K562 (cell line): ENCODE measurements at regions not wholly inside any gene's neighbourhood (a gene's known extent, or its start where the extent isn't known, plus 50 kb on each side); places are given as distances from the start of the nearest gene placed in this dataset.

Experiments used
- ATAC-seq: fragments of 200-7000 bp; cut with Tn5 transposase; 3 replicates; pipeline ENCODE4 v1.9.1; 2020; ENCODE audit warnings: moderate library complexity
- BruUV-seq: library from RNA; stranded (reverse); fragments of 400-500 nt; replicated peaks from 2 replicates; lab custom pipeline; 2021; lab: Mats Ljungman, UMichigan
- CTCF ChIA-PET: fragments of 300-600 bp; formaldehyde crosslinking; extraction: SDS; loops from one replicate; lab custom pipeline; 2021; ENCODE audit warnings: low intra/inter-chr PET ratio; lab: Yijun Ruan, JAX
- POLR2A ChIA-PET: fragments of 300-600, 350-650 bp; sonication (Branson Sonifier 250); formaldehyde crosslinking; extraction: SDS; loops from one replicate; lab custom pipeline; 2021; ENCODE audit warnings: antibody characterized with exemption, inconsistent platforms; lab: Yijun Ruan, JAX
- DNase-seq, 4 experiments: peaks; one replicate each; pipeline versions ENCODE4 v3.0.0 to v3.0.0-alpha.2; 2011 to 2018; ENCODE audit warnings: low spot score in 3 of 4, mixed read lengths in 3 of 4; ENCODE audit errors: extremely low read depth in 1 of 4
- FAIRE-seq: peaks from 2 replicates; lab custom pipeline; 2011; peaks lifted over from hg19 to GRCh38; lab: Jason Lieb, UNC
- H2AFZ ChIP-seq: 2 replicates; pipeline ENCODE4 v1.6.0; 2011; ENCODE audit warnings: low read depth, low read length, control low read depth, inconsistent platforms
- H3K27ac ChIP-seq: fragments of 200-600 bp; 3 replicates; pipeline ENCODE4 v1.8.0; 2011; ENCODE audit warnings: low read depth, mild to moderate bottlenecking, control low read depth, inconsistent platforms, low read length, moderate library complexity, mixed read lengths; ENCODE audit errors: extremely low read depth
- H3K27me3 ChIP-seq, 2 experiments: fragments of 300-600 bp in 1 of 2; 2 replicates in 1 of 2; 3 replicates in 1 of 2; pipeline versions ENCODE4 v1.6.0 to v1.8.0; 2011; ENCODE audit warnings: inconsistent platforms in 2 of 2, low read length in 2 of 2, mild to moderate bottlenecking in 1 of 2, mixed read lengths in 1 of 2, moderate library complexity in 1 of 2; ENCODE audit not compliant: control insufficient read depth in 2 of 2, insufficient read depth in 2 of 2
- H3K36me3 ChIP-seq: fragments of 300-600 bp; 3 replicates; pipeline ENCODE4 v1.8.0; 2011; ENCODE audit warnings: mild to moderate bottlenecking, low read length, inconsistent platforms; ENCODE audit not compliant: control insufficient read depth, insufficient read depth
- H3K4me1 ChIP-seq, 2 experiments: fragments of 200-600 bp in 1 of 2; replicated peaks in 1 of 2; 2 replicates in 1 of 2; 3 replicates in 1 of 2; pipeline versions ENCODE4 v1.5.1 to v1.8.0; 2011; ENCODE audit warnings: inconsistent platforms in 2 of 2, low read length in 2 of 2, mild to moderate bottlenecking in 1 of 2, mixed read lengths in 1 of 2, moderate library complexity in 1 of 2; ENCODE audit not compliant: control insufficient read depth in 2 of 2, insufficient read depth in 2 of 2
- H3K4me2 ChIP-seq: 2 replicates; pipeline ENCODE4 v1.6.1; 2011; ENCODE audit warnings: low read length, control low read depth, inconsistent platforms, mixed read lengths; ENCODE audit not compliant: insufficient read depth
- H3K4me3 ChIP-seq: fragments of 200-600 bp; sonication (generic), shearing (Covaris generic); 2 replicates; pipeline ENCODE4 v1.5.1; 2016; ENCODE audit warnings: control low read depth, inconsistent platforms
- H3K79me2 ChIP-seq: fragments of 200-600 bp; 3 replicates; pipeline ENCODE4 v1.8.0; 2011; ENCODE audit warnings: low read length, inconsistent platforms; ENCODE audit not compliant: control insufficient read depth, insufficient read depth
- H3K9ac ChIP-seq, 2 experiments: 2 replicates each; pipeline versions ENCODE4 v1.6.0 to v1.6.1; 2011; ENCODE audit warnings: low read depth in 2 of 2, low read length in 2 of 2, control low read depth in 1 of 2, inconsistent platforms in 1 of 2, mild to moderate bottlenecking in 1 of 2, mixed read lengths in 1 of 2; ENCODE audit not compliant: insufficient read depth in 1 of 2
- H3K9me1 ChIP-seq: one replicate; pipeline ENCODE4 v1.6.0; 2011; ENCODE audit warnings: inconsistent platforms, mild to moderate bottlenecking, low read length, moderate library complexity; ENCODE audit not compliant: control insufficient read depth, insufficient read depth
- H3K9me3 ChIP-seq: replicated peaks from 2 replicates; pipeline ENCODE4 v1.5.1; 2011; ENCODE audit warnings: low read depth, low read length, inconsistent platforms; ENCODE audit not compliant: control insufficient read depth, insufficient read depth
- H4K20me1 ChIP-seq: replicated peaks from 2 replicates; pipeline ENCODE4 v1.6.1; 2011; ENCODE audit warnings: low read length, inconsistent platforms, mixed read lengths; ENCODE audit not compliant: control insufficient read depth, insufficient read depth
- CHCHD3 ChIP-seq: fragments of 250-450 bp; sonication (Bioruptor Pico); IDR thresholded peaks from 2 replicates; pipeline ENCODE4 v2.1.2; 2022; ENCODE audit warnings: mild to moderate bottlenecking
- DPF2 ChIP-seq: fragments of 450-650 bp; IDR thresholded peaks from 2 replicates; pipeline ENCODE4 v1.6.1; 2016
- EGR1 ChIP-seq: fragments of 450-650 bp; conservative IDR thresholded peaks from 2 replicates; pipeline ENCODE4 v1.6.1; 2017; ENCODE audit warnings: mild to moderate bottlenecking
- GABPB1 ChIP-seq: sonication (generic); formaldehyde crosslinking; IDR thresholded peaks from 2 replicates; pipeline ENCODE4 v1.8.0; 2022; ENCODE audit warnings: mild to moderate bottlenecking, missing genetic modification reagents
- MIER1 ChIP-seq: fragments of 450-650 bp; IDR thresholded peaks from 2 replicates; pipeline ENCODE4 v1.6.1; 2016; ENCODE audit warnings: antibody characterized with exemption, mild to moderate bottlenecking, low read depth
- SAFB ChIP-seq: fragments of 200-400 bp; formaldehyde crosslinking; IDR thresholded peaks from 2 replicates; pipeline ENCODE4 v1.6.1; 2017; ENCODE audit warnings: low read depth, low read length, borderline replicate concordance
- SUPT5H ChIP-seq: fragments of 450-650 bp; IDR thresholded peaks from 2 replicates; pipeline ENCODE4 v1.6.1; 2016
- ZFPM2 ChIP-seq: fragments of 250-450 bp; sonication (Bioruptor Pico); IDR thresholded peaks from 2 replicates; pipeline ENCODE4 v1.5.1; 2022; ENCODE audit warnings: mild to moderate bottlenecking
- ZKSCAN3 ChIP-seq: fragments of 250-450 bp; sonication (Bioruptor Pico); IDR thresholded peaks from 2 replicates; pipeline ENCODE4 v1.4.0; 2020
- ZNF134 ChIP-seq: fragments of 250-450 bp; sonication (Bioruptor Pico); conservative IDR thresholded peaks from 2 replicates; pipeline ENCODE4 v1.4.0; 2020
- ZNF311 ChIP-seq: fragments of 250-450 bp; sonication (Bioruptor Pico); IDR thresholded peaks from 2 replicates; pipeline ENCODE4 v1.4.0; 2020; ENCODE audit warnings: mild to moderate bottlenecking, moderate library complexity
- WGBS: fragments of 100-300 bp; shearing (Covaris generic); methylation state at CpG from one replicate; pipeline ENCODE4 v1.1.6; 2016; ENCODE audit warnings: low coverage, mixed read lengths; ENCODE audit not compliant: insufficient coverage; ENCODE audit errors: missing lambda C conversion rate; 5-methylcytosine and 5-hydroxymethylcytosine counted together
- in situ Hi-C: fragments of 300-500 bp; cut with MboI; formaldehyde crosslinking; loops from 4 replicates; pipeline ENCODE4 v1.15.0; 2018; ENCODE audit warnings: inconsistent platforms, mixed read lengths
- intact Hi-C: fragments of 100-400 bp; cut with micrococcal nuclease; formaldehyde crosslinking; loops from 2 replicates; pipeline ENCODE4 v1.14.2; 2022
- TF ChIP-seq, protein P1 (sequence below): fragments of 450-650 bp; IDR thresholded peaks from one replicate; pipeline ENCODE4 v1.6.1; 2018; ENCODE audit warnings: mild to moderate bottlenecking, moderate library complexity; ENCODE audit not compliant: partially characterized antibody
- TF ChIP-seq, protein P2 (sequence below): sonication (generic); formaldehyde crosslinking; IDR thresholded peaks from 2 replicates; pipeline ENCODE4 v1.8.1; 2023; ENCODE audit warnings: missing genetic modification reagents, mild to moderate bottlenecking, borderline replicate concordance
- TF ChIP-seq, protein P3 (sequence below): fragments of 450-650 bp; IDR thresholded peaks from 2 replicates; pipeline ENCODE4 v1.6.1; 2017; ENCODE audit warnings: antibody characterized with exemption
- TF ChIP-seq, protein P4 (sequence below): sonication (generic); formaldehyde crosslinking; IDR thresholded peaks from 2 replicates; pipeline ENCODE4 v1.8.1; 2022; ENCODE audit warnings: missing genetic modification reagents

DNA sequence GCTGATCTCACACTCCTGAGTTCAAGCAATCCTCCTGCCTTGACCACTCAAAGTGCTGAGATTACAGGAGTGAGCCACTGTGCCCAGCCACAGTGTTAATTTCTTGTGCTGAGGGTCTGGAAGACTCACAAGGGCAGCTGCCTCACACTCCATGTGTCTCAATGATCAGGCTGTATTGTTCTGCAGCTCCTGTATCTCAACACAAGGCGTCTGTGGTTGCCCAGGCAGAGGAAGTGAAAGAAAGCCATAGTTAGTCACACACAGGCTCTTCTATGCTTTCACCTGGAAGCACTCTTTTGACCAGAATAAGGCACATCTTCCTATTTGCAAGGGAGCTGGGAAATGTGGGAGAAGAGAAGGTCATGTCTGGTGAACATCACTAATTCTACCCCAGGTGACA lies 107.3 kb upstream of the ZNF507 start (continued):
- no peak for TF ChIP-seq EGR1
- no peak for TF ChIP-seq ZKSCAN3 (CRISPR knock-in tag)

DNA sequence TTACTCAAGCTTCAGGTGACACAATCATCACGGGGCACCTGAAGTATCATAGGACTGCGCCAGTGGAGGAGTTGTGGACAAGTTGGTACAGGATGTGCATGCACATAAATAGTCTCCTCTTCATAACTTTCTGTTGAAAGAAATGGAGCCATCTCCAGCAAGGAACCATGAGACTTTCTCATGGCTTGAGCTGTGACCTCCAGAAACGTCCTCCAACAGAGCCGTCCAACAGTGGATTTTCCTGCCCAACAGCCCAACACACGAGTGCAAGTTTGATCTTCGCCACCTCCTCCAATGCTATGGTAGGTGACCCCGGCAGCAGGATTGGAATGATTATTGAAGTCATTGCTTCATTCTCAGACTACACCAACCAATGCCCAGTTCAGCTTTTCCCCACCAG lies 105.1 kb upstream of the ZNF507 start:
- in situ Hi-C loops: no loop called here
- 4% methylated on average over 7 of the region's 7 CpGs for WGBS
- no peaks in the 10 kb centered on the region for H4K20me1 ChIP-seq
- H3K27me3 ChIP-seq: peaks cover 16 to 30% of the 10 kb centered on the region in 2 experiments
- no TSS peak for BruUV-seq
- no peak overlapping the region for H3K4me3 ChIP-seq
- no peaks in the 10 kb centered on the region for H3K9me1 ChIP-seq
- H3K9me3 ChIP-seq: no peaks in the 10 kb centered on the region
- H3K4me1 ChIP-seq: no peaks in the 10 kb centered on the region
- H3K27ac ChIP-seq: no peak overlapping the region
- no peak overlapping the region for H2AFZ ChIP-seq
- CTCF ChIA-PET: no interaction called here
- no peak for FAIRE-seq
- intact Hi-C loops: no loop called here
- H3K36me3 ChIP-seq: no peaks in the 10 kb centered on the region
- no peak overlapping the region for H3K4me2 ChIP-seq
- no peak for ATAC-seq
- no peak for DNase-seq
- no peaks in the 10 kb centered on the region for H3K79me2 ChIP-seq
- POLR2A ChIA-PET: no interaction called here
- H3K9ac ChIP-seq: no peak overlapping the region
- TF ChIP-seq, protein P1, sequence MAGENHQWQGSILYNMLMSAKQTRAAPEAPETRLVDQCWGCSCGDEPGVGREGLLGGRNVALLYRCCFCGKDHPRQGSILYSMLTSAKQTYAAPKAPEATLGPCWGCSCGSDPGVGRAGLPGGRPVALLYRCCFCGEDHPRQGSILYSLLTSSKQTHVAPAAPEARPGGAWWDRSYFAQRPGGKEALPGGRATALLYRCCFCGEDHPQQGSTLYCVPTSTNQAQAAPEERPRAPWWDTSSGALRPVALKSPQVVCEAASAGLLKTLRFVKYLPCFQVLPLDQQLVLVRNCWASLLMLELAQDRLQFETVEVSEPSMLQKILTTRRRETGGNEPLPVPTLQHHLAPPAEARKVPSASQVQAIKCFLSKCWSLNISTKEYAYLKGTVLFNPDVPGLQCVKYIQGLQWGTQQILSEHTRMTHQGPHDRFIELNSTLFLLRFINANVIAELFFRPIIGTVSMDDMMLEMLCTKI: no peak
- TF ChIP-seq, protein P2, sequence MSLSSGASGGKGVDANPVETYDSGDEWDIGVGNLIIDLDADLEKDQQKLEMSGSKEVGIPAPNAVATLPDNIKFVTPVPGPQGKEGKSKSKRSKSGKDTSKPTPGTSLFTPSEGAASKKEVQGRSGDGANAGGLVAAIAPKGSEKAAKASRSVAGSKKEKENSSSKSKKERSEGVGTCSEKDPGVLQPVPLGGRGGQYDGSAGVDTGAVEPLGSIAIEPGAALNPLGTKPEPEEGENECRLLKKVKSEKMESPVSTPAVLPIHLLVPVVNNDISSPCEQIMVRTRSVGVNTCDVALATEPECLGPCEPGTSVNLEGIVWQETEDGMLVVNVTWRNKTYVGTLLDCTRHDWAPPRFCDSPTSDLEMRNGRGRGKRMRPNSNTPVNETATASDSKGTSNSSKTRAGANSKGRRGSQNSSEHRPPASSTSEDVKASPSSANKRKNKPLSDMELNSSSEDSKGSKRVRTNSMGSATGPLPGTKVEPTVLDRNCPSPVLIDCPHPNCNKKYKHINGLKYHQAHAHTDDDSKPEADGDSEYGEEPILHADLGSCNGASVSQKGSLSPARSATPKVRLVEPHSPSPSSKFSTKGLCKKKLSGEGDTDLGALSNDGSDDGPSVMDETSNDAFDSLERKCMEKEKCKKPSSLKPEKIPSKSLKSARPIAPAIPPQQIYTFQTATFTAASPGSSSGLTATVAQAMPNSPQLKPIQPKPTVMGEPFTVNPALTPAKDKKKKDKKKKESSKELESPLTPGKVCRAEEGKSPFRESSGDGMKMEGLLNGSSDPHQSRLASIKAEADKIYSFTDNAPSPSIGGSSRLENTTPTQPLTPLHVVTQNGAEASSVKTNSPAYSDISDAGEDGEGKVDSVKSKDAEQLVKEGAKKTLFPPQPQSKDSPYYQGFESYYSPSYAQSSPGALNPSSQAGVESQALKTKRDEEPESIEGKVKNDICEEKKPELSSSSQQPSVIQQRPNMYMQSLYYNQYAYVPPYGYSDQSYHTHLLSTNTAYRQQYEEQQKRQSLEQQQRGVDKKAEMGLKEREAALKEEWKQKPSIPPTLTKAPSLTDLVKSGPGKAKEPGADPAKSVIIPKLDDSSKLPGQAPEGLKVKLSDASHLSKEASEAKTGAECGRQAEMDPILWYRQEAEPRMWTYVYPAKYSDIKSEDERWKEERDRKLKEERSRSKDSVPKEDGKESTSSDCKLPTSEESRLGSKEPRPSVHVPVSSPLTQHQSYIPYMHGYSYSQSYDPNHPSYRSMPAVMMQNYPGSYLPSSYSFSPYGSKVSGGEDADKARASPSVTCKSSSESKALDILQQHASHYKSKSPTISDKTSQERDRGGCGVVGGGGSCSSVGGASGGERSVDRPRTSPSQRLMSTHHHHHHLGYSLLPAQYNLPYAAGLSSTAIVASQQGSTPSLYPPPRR: no peak
- TF ChIP-seq ZFPM2 (CRISPR knock-in tag): no peak
- TF ChIP-seq, protein P3, sequence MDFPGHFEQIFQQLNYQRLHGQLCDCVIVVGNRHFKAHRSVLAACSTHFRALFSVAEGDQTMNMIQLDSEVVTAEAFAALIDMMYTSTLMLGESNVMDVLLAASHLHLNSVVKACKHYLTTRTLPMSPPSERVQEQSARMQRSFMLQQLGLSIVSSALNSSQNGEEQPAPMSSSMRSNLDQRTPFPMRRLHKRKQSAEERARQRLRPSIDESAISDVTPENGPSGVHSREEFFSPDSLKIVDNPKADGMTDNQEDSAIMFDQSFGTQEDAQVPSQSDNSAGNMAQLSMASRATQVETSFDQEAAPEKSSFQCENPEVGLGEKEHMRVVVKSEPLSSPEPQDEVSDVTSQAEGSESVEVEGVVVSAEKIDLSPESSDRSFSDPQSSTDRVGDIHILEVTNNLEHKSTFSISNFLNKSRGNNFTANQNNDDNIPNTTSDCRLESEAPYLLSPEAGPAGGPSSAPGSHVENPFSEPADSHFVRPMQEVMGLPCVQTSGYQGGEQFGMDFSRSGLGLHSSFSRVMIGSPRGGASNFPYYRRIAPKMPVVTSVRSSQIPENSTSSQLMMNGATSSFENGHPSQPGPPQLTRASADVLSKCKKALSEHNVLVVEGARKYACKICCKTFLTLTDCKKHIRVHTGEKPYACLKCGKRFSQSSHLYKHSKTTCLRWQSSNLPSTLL: no peak
- TF ChIP-seq ZNF134: no peak
- TF ChIP-seq SUPT5H: no peak
- no peak for TF ChIP-seq ZNF311 (CRISPR knock-in tag)
- no peak for TF ChIP-seq SAFB
- no peak for TF ChIP-seq MIER1
- TF ChIP-seq GABPB1 (CRISPR knock-in tag): no peak
- TF ChIP-seq DPF2: no peak
- no peak for TF ChIP-seq CHCHD3 (CRISPR knock-in tag)
- TF ChIP-seq, protein P4, sequence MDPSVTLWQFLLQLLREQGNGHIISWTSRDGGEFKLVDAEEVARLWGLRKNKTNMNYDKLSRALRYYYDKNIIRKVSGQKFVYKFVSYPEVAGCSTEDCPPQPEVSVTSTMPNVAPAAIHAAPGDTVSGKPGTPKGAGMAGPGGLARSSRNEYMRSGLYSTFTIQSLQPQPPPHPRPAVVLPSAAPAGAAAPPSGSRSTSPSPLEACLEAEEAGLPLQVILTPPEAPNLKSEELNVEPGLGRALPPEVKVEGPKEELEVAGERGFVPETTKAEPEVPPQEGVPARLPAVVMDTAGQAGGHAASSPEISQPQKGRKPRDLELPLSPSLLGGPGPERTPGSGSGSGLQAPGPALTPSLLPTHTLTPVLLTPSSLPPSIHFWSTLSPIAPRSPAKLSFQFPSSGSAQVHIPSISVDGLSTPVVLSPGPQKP (CRISPR knock-in tag): no peak
